Cardiac septum (tissue), 1 donor: ENCODE measurements at regions not wholly inside any gene's neighbourhood (a gene's known extent, or its start where the extent isn't known, plus 50 kb on each side); places are given as distances from the start of the nearest gene placed in this dataset.
A peak's percentile ranks its signal among the peaks of the same experiment; 100 is the strongest.
"Not testable (repeated sequence)": the region's sequence is repeated elsewhere in the genome, so short reads cannot be mapped to it uniquely, and the experiment has no call there.

Experiments
- DNase-seq: peaks from one replicate; pipeline ENCODE4 v3.0.0-alpha.2; 2020; ENCODE audit warnings: low spot score
- intact Hi-C: fragments of 100-400 bp; cut with DNase I; formaldehyde crosslinking; loops from one replicate; pipeline ENCODE4 v1.14.0; 2022
- donor health status: DM: no; HTN: no; CAD: no.

- intact Hi-C loops, DNase-seq: not testable (repeated sequence)
Measured at GRCh38 chr12:33773091-33773490, 249.2 kb upstream of the ALG10 start.

GRCh38 chr12:33786532-33786931, 235.8 kb upstream of the ALG10 start:
- DNase-seq: no peak
- intact Hi-C loops: no loop called here

- no peak for DNase-seq
- intact Hi-C loops: no loop called here
Measured at GRCh38 chr12:33794954-33795353, 227.3 kb upstream of the ALG10 start.

- DNase-seq: no peak
- intact Hi-C loops: no loop called here
Measured at GRCh38 chr12:33795536-33795935, 226.8 kb upstream of the ALG10 start.

- intact Hi-C loops: no loop called here
- DNase-seq: no peak
Measured at GRCh38 chr12:33813536-33813935, 208.8 kb upstream of the ALG10 start.

GRCh38 chr12:33817713-33818112, 204.6 kb upstream of the ALG10 start:
- intact Hi-C loops: no loop called here
- peak; percentile 72 for DNase-seq

- intact Hi-C loops: no loop called here
- DNase-seq: no peak
Measured at GRCh38 chr12:33818313-33818712, 204.0 kb upstream of the ALG10 start.

- no peak for DNase-seq
- intact Hi-C loops: no loop called here
Measured at GRCh38 chr12:33825442-33825841, 196.9 kb upstream of the ALG10 start.

GRCh38 chr12:33825986-33826602, 196.2 kb upstream of the ALG10 start:
- intact Hi-C loops: no loop called here
- DNase-seq: no peak

- no peak for DNase-seq
- intact Hi-C loops: no loop called here
Measured at GRCh38 chr12:33828326-33828725, 194.0 kb upstream of the ALG10 start.

GRCh38 chr12:33830070-33830469, 192.2 kb upstream of the ALG10 start:
- intact Hi-C loops: no loop called here

GRCh38 chr12:33832900-33833299, 189.4 kb upstream of the ALG10 start:
- intact Hi-C loops: no loop called here

More at GRCh38 chr12:33830070-33830469, 192.2 kb upstream of the ALG10 start:
- DNase-seq: no peak

GRCh38 chr12:33834672-33835071, 187.6 kb upstream of the ALG10 start:
- intact Hi-C loops: no loop called here
- no peak for DNase-seq

More at GRCh38 chr12:33832900-33833299, 189.4 kb upstream of the ALG10 start:
- DNase-seq: no peak

GRCh38 chr12:33876618-33877017, 145.7 kb upstream of the ALG10 start:
- intact Hi-C loops: no loop called here

GRCh38 chr12:33892425-33892824, 129.9 kb upstream of the ALG10 start:
- intact Hi-C loops: no loop called here
- no peak for DNase-seq

More at GRCh38 chr12:33876618-33877017, 145.7 kb upstream of the ALG10 start:
- no peak for DNase-seq

- DNase-seq, intact Hi-C loops: not testable (repeated sequence)
Measured at GRCh38 chr12:33920460-33920859, 101.8 kb upstream of the ALG10 start.

- DNase-seq: no peak
Measured at GRCh38 chr12:33926095-33926494, 96.2 kb upstream of the ALG10 start.

GRCh38 chr12:33937669-33938068, 84.6 kb upstream of the ALG10 start:
- DNase-seq, intact Hi-C loops: not testable (repeated sequence)

More at GRCh38 chr12:33926095-33926494, 96.2 kb upstream of the ALG10 start:
- intact Hi-C loops: no loop called here

GRCh38 chr12:33942172-33942571, 80.1 kb upstream of the ALG10 start:
- intact Hi-C loops: no loop called here
- no peak for DNase-seq

- intact Hi-C loops: no loop called here
- DNase-seq: no peak
Measured at GRCh38 chr12:33944703-33945437, 77.4 kb upstream of the ALG10 start.

- DNase-seq: no peak
- intact Hi-C loops: no loop called here
Measured at GRCh38 chr12:33945438-33945784, 76.9 kb upstream of the ALG10 start.
